GM23248 (cell line): ENCODE measurements at regions not wholly inside any gene's neighbourhood (a gene's known extent, or its start where the extent isn't known, plus 50 kb on each side); places are given as distances from the start of the nearest gene placed in this dataset.

Source experiments
- DNase-seq: peaks from one replicate; pipeline ENCODE4 v3.0.0-alpha.2; 2015
- H2AFZ ChIP-seq: fragments of 200-600 bp; sonication (generic); 2 replicates; pipeline ENCODE4 v1.6.1; 2016; ENCODE audit warnings: antibody characterized with exemption
- H3F3A ChIP-seq: fragments of 200-600 bp; sonication (generic); 2 replicates; pipeline ENCODE4 v1.6.1; 2016; ENCODE audit warnings: mild to moderate bottlenecking, antibody characterized with exemption, mixed run types; ENCODE audit not compliant: insufficient read depth
- H3K27ac ChIP-seq: fragments of 200-600 bp; sonication (generic); 2 replicates; pipeline ENCODE4 v1.5.1; 2016; ENCODE audit warnings: mild to moderate bottlenecking
- H3K27me3 ChIP-seq: fragments of 200-600 bp; sonication (generic); replicated peaks from 2 replicates; pipeline ENCODE4 v1.6.1; 2016; ENCODE audit warnings: mild to moderate bottlenecking; ENCODE audit not compliant: insufficient read depth
- H3K36me3 ChIP-seq: fragments of 200-600 bp; sonication (generic); 2 replicates; pipeline ENCODE4 v1.6.1; 2016; ENCODE audit warnings: low read depth, mild to moderate bottlenecking
- H3K4me1 ChIP-seq: fragments of 200-600 bp; sonication (generic); 2 replicates; pipeline ENCODE4 v1.6.1; 2016; ENCODE audit warnings: mild to moderate bottlenecking; ENCODE audit not compliant: insufficient read depth
- H3K4me2 ChIP-seq: fragments of 200-600 bp; sonication (generic); one replicate; pipeline ENCODE4 v1.6.1; 2016; ENCODE audit warnings: mild to moderate bottlenecking; ENCODE audit not compliant: unreplicated experiment
- H3K4me3 ChIP-seq: fragments of 200-600 bp; sonication (generic); 2 replicates; pipeline ENCODE4 v1.5.1; 2016; ENCODE audit warnings: mild to moderate bottlenecking
- H3K79me2 ChIP-seq: fragments of 200-600 bp; sonication (generic); 2 replicates; pipeline ENCODE4 v1.6.1; 2016; ENCODE audit warnings: mild to moderate bottlenecking; ENCODE audit not compliant: insufficient read depth
- H3K9ac ChIP-seq: fragments of 200-600 bp; sonication (generic); 2 replicates; pipeline ENCODE4 v1.6.1; 2016; ENCODE audit warnings: mild to moderate bottlenecking
- H3K9me2 ChIP-seq: fragments of 200-600 bp; sonication (generic); 2 replicates; pipeline ENCODE4 v1.6.1; 2016; ENCODE audit warnings: mixed run types, mild to moderate bottlenecking, moderate library complexity; ENCODE audit not compliant: insufficient read depth
- H3K9me3 ChIP-seq: fragments of 200-600 bp; sonication (generic); one replicate; pipeline ENCODE4 v1.6.1; 2017; ENCODE audit warnings: low read depth
- H4K20me1 ChIP-seq: fragments of 200-600 bp; sonication (generic); 2 replicates; pipeline ENCODE4 v1.6.0; 2016; ENCODE audit not compliant: insufficient read depth
- EZH2 ChIP-seq: fragments of 200-600 bp; sonication (generic); IDR thresholded peaks from 2 replicates; pipeline ENCODE4 v1.6.1; 2018; ENCODE audit warnings: antibody characterized with exemption, mild to moderate bottlenecking; ENCODE audit not compliant: insufficient read depth, poor library complexity, severe bottlenecking
- EZH2phosphoT487 ChIP-seq: fragments of 200-600 bp; sonication (generic); IDR thresholded peaks from 2 replicates; pipeline ENCODE4 v1.6.1; 2018; ENCODE audit warnings: antibody characterized with exemption, moderate library complexity, mild to moderate bottlenecking, low read depth; ENCODE audit not compliant: insufficient read depth
- WGBS, 2 experiments: methylation state at CpG; one replicate each; pipeline ENCODE4 v1.1.6; 2015 to 2017; ENCODE audit warnings: low lambda C conversion rate in 2 of 2, low coverage in 1 of 2; ENCODE audit errors: missing lambda C conversion rate in 2 of 2; 5-methylcytosine and 5-hydroxymethylcytosine counted together
- in situ Hi-C: fragments of 300-500 bp; cut with MboI; formaldehyde crosslinking; loops from 2 replicates; pipeline ENCODE4 v1.15.0; 2020

DNA sequence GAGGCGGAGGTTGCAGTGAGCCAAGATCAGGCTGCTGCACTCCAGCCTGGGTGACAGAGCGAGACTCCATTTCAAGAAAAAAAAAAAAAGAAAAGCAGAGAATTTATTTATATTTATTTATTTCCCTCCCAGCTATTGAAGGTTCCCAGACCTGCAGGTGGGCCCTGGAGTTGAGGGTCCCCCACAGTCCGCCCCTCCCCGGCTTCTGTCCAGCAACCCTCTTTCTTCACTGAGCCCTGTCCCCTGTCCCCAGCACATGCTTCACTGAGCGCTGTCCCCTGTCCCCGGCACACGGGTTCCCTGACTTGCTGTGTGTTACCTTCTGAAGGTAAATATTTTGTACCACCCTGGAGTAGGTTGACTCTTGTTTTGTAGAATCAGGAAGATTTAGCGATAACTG lies 301.7 kb upstream of the PITRM1 start:
- 92 to 95% methylated on average over 8 of the region's 8 CpGs for WGBS, 2 experiments
- no peaks in the 10 kb centered on the region for H3K36me3 ChIP-seq
- no peaks in the 10 kb centered on the region for H3K9me2 ChIP-seq
- no peak overlapping the region for H2AFZ ChIP-seq
- in situ Hi-C loops, result no loop called here
- H3K4me1 ChIP-seq, result peaks cover 36% of the 10 kb centered on the region
- no peak overlapping the region for H3K9ac ChIP-seq
- H3K4me2 ChIP-seq, result no peak overlapping the region
- H4K20me1 ChIP-seq, result no peaks in the 10 kb centered on the region
- H3K27me3 ChIP-seq, result no peaks in the 10 kb centered on the region
- no peaks in the 10 kb centered on the region for H3K9me3 ChIP-seq
- no peak overlapping the region for H3K27ac ChIP-seq
- H3K79me2 ChIP-seq, result no peaks in the 10 kb centered on the region
- TF ChIP-seq EZH2 (no peak), EZH2phosphoT487 (no peak)
- no peak overlapping the region for H3K4me3 ChIP-seq
- peaks cover 40% of the 10 kb centered on the region for H3F3A ChIP-seq
- no peak for DNase-seq

DNA sequence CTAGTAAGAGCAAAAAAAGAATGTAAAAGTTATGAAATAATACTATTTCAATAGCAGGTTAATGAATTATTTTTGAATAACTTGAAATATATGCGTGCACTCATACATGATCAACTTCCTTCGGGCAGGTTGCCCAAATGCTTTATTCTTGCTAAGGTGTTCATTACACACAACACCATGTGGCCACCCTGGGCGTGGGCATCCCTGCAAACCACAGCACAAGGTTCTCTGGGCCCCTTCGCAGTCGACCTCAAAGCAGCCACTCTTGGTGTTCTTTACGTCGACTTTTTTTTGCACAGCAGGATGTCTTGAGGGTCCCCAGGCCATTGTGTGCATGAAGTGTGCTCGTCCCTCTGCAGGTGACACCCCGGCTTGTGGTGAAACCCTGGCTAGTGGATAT lies 300.7 kb upstream of the PITRM1 start:
- TF ChIP-seq EZH2phosphoT487, result no peak
- TF ChIP-seq EZH2, result no peak
- Histone ChIP-seq H3K9ac (peak overlapping the region; percentile 79), H3K27me3 (no peaks in the 10 kb centered on the region), H3F3A (peaks cover 48% of the 10 kb centered on the region), H3K4me3 (peak overlapping the region; percentile 68; the same call in 1 of the 2 replicates), H3K4me2 (peak overlapping the region; percentile 94), H3K9me3 (no peaks in the 10 kb centered on the region), H3K36me3 (no peaks in the 10 kb centered on the region), H2AFZ (no peak overlapping the region; the same call in 1 of the 2 replicates), H3K79me2 (no peaks in the 10 kb centered on the region), H3K9me2 (no peaks in the 10 kb centered on the region), H4K20me1 (no peaks in the 10 kb centered on the region), H3K4me1 (peaks cover 43% of the 10 kb centered on the region), H3K27ac (peak overlapping the region; percentile 79)
- in situ Hi-C loops, result no loop called here
- 80 to 84% methylated on average over 9 of the region's 9 CpGs for WGBS, 2 experiments
- no peak for DNase-seq

DNA sequence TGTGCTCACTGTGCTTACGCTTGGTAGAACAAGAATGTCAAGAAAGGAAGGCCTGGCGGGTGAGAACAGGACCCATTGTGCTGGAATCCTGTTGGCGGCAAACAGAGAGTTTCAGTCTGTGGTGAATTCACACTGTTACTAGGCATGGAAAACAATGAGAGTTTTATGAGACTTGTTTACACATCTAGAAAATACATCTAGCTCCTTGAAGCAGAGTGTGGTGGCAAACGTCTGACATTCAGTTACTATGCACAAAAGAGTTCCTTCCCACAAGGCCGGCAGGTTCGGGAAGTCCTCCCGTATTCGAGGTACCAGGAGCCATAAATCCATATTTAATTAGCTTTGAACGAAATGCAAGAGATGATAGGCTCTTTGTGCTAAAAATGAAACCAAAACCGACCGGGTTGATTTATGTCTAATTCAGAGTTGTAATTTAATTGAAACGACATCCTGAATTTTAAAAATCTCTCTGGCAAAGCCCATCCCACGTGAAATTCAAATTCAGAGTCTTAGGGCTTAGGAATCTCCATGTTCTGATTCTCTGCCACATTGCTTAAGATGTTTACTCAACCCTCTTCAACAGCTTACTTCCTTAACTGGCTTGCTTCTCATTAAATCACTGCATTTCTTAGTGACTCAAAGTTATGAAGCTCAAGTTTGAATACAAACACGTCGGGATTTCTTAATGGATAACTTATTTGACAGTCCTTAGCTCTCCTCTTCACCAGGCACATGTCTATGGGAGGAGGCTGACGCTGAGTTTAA lies 299.9 kb upstream of the PITRM1 start:
- Histone ChIP-seq H3K27ac (peak overlapping the region; percentile 79), H3K9ac (peak overlapping the region; percentile 79), H3K27me3 (no peaks in the 10 kb centered on the region), H3K4me1 (peaks cover 35% of the 10 kb centered on the region), H2AFZ (peak overlapping the region; percentile 81), H4K20me1 (no peaks in the 10 kb centered on the region), H3K36me3 (no peaks in the 10 kb centered on the region), H3K9me3 (no peaks in the 10 kb centered on the region), H3K9me2 (no peaks in the 10 kb centered on the region), H3K79me2 (no peaks in the 10 kb centered on the region), H3K4me3 (peak overlapping the region; percentile 68), H3F3A (peaks cover 40% of the 10 kb centered on the region), H3K4me2 (peak overlapping the region; percentile 94)
- peak; percentile 82 for DNase-seq
- in situ Hi-C loops, result no loop called here
- no peak for TF ChIP-seq EZH2phosphoT487
- no peak for TF ChIP-seq EZH2
- WGBS, 2 experiments, result 8 to 9% methylated on average over 16 of the region's 16 CpGs

DNA sequence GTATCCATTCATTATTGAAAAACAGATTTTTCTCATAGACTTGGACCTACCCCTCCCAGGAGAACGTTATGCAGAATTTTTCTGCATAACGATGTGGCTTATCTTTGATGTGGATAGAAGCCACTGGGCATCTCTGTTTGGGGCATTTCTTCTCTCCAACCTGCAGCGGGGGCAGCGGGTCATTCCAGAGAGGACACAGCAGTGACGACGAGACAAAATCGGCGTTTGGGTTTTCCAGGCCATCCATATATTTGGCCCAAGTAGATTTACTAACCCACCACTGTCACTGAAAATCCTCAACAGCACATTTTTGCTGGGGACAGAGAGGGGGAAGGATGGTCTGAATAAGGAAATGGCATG lies 299.3 kb upstream of the PITRM1 start:
- Histone ChIP-seq H2AFZ (peak overlapping the region; percentile 81), H3K4me2 (peak overlapping the region; percentile 94), H3F3A (peaks cover 39% of the 10 kb centered on the region), H3K36me3 (no peaks in the 10 kb centered on the region), H3K4me3 (peak overlapping the region; percentile 68), H3K9me2 (no peaks in the 10 kb centered on the region), H3K9me3 (no peaks in the 10 kb centered on the region), H3K4me1 (peaks cover 35% of the 10 kb centered on the region), H3K9ac (peak overlapping the region; percentile 79), H3K27me3 (no peaks in the 10 kb centered on the region), H3K27ac (peak overlapping the region; percentile 79), H3K79me2 (no peaks in the 10 kb centered on the region), H4K20me1 (no peaks in the 10 kb centered on the region)
- in situ Hi-C loops, result no loop called here
- 55% methylated on average over 8 of the region's 8 CpGs for WGBS, 2 experiments
- no peak for DNase-seq
- TF ChIP-seq EZH2, result no peak
- no peak for TF ChIP-seq EZH2phosphoT487
